Adrenal gland (tissue), 9 donors: ENCODE measurements at regions not wholly inside any gene's neighbourhood (a gene's known extent, or its start where the extent isn't known, plus 50 kb on each side); places are given as distances from the start of the nearest gene placed in this dataset.

Source experiments
- DNase-seq, 7 donors: peaks; one replicate each; pipeline ENCODE4 v3.0.0-alpha.2; 2019 to 2020
- H3K27ac ChIP-seq, 5 donors: fragments of 200-600 bp; sonication (generic) in 4 of 5; 1 replicate in 3 of 5; 2 replicates in 2 of 5; pipeline versions ENCODE4 v1.5.1 to v1.8.0; 2016 to 2020; ENCODE audit warnings: mild to moderate bottlenecking in 1 of 5
- H3K27me3 ChIP-seq: fragments of 200-600 bp; 2 replicates; pipeline ENCODE4 v1.8.0; 2021
- H3K36me3 ChIP-seq, 2 donors: fragments of 200-600 bp; replicated peaks in 1 of 2; 1 replicate in 1 of 2; 2 replicates in 1 of 2; pipeline versions ENCODE4 v1.5.1 to v1.8.0; 2018 to 2022
- H3K4me1 ChIP-seq, 2 donors: fragments of 200-600 bp; replicated peaks in 1 of 2; 1 replicate in 1 of 2; 2 replicates in 1 of 2; pipeline versions ENCODE4 v1.5.1 to v1.8.0; 2018 to 2021
- H3K4me3 ChIP-seq, 4 donors: fragments of 200-600 bp; sonication (generic) in 3 of 4; one replicate each; pipeline ENCODE4 v1.5.1; 2016 to 2018
- H3K9me3 ChIP-seq, 3 donors: fragments of 200-600 bp; sonication (generic) in 1 of 3; replicated peaks in 1 of 3; 1 replicate in 2 of 3; 2 replicates in 1 of 3; pipeline versions ENCODE4 v1.5.1 to v1.8.0; 2016 to 2021
- POLR2A ChIP-seq, 2 donors: fragments of 450-650 bp; IDR thresholded peaks; one replicate each; pipeline ENCODE4 v1.6.1; 2017; ENCODE audit warnings: antibody characterized with exemption in 2 of 2, mild to moderate bottlenecking in 2 of 2, moderate library complexity in 1 of 2
- WGBS, 4 donors: extraction: QIAGEN DNeasy Blood & Tissue Kit in 2 of 4; methylation state at CpG; one replicate each; pipeline versions ENCODE4 v1.1.5 to v1.1.7; 2013 to 2017; 5-methylcytosine and 5-hydroxymethylcytosine counted together
- intact Hi-C, 2 donors: fragments of 100-400 bp; cut with DNase I; formaldehyde crosslinking; loops; one replicate each; pipeline versions ENCODE4 v1.14.1 to v1.15.0; 2022 to 2023
- TF ChIP-seq, protein P1 (sequence below), 6 experiments: fragments of 450-650 bp in 4 of 6; fragments of 200-600 bp in 2 of 6; sonication (generic) in 1 of 6; IDR thresholded peaks; 1 replicate in 5 of 6; 2 replicates in 1 of 6; pipeline versions ENCODE4 v1.5.1 to v1.8.0; 2016 to 2021; ENCODE audit warnings: antibody characterized with exemption in 6 of 6, mild to moderate bottlenecking in 2 of 6, moderate library complexity in 1 of 6
- donor health status: healthy with polysubstance abuse.
- donor health status: Bipolar disorder and iron deficiency.
- donor health status: DM: yes; HTN: yes; CAD: no.
- donor health status: DM: no; HTN: no; CAD: no.
- donor health status: DM: no; HTN: no; CAD: no.

DNA sequence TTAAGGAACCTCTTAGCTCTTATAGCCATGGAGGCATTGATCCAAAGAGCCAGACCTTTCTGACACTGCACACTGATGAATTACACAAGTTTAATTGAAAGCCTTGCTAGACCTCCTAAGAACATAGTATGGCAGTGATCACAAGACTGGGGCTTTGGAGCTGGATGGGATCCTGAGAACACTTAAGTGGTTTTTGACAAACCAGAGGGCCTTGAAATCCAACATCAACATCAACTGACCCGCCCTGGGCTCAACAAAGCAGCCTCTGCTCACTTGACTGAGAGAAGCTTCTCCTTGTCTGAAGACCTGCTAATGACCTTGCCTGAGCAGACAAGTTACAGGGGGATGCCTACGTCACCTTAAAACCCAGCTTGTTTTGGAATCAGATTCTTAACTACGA, 257.6 kb downstream of the KLF13 start:
- 55 to 89% (median 72%) methylated on average over 2 to 3 of the region's 3 CpGs for WGBS, 4 donors
- intact Hi-C loops: no loop called here

DNA sequence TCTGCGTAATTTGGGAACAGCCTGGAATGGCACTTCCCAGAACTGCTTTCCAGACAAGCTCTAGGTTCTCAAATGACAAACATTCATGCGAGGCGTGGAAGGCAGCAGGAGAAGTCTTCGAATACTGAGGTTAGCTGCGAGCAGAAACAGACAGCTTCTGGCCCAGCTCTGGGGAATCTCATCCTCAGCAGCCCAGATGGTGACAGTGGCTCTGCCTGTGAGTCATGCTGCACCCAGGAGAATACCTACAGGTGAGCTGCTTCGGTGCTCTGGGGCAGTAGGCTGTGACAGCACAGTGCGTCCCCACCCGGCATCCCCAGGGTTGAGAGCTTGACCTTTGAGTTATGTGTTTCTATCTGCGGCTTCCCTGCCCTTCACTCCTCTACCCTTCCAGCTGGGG, 258.6 kb downstream of the KLF13 start:
- DNase-seq: no peak
- no peaks in the 10 kb centered on the region for H3K27me3 ChIP-seq
- no peaks in the 10 kb centered on the region for H3K36me3 ChIP-seq
- WGBS, 4 donors: 78 to 91% (median 83%) methylated on average over 5 to 9 of the region's 9 CpGs
- no peak overlapping the region for H3K27ac ChIP-seq
- H3K4me3 ChIP-seq: no peak overlapping the region
- H3K4me1 ChIP-seq: no peaks in the 10 kb centered on the region
- intact Hi-C loops: no loop called here
- TF ChIP-seq, protein P1, sequence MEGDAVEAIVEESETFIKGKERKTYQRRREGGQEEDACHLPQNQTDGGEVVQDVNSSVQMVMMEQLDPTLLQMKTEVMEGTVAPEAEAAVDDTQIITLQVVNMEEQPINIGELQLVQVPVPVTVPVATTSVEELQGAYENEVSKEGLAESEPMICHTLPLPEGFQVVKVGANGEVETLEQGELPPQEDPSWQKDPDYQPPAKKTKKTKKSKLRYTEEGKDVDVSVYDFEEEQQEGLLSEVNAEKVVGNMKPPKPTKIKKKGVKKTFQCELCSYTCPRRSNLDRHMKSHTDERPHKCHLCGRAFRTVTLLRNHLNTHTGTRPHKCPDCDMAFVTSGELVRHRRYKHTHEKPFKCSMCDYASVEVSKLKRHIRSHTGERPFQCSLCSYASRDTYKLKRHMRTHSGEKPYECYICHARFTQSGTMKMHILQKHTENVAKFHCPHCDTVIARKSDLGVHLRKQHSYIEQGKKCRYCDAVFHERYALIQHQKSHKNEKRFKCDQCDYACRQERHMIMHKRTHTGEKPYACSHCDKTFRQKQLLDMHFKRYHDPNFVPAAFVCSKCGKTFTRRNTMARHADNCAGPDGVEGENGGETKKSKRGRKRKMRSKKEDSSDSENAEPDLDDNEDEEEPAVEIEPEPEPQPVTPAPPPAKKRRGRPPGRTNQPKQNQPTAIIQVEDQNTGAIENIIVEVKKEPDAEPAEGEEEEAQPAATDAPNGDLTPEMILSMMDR (IDR thresholded peaks at IDR 0.05): no peak
- TF ChIP-seq POLR2A (IDR thresholded peaks at IDR 0.05): no peak
- H3K9me3 ChIP-seq: no peaks in the 10 kb centered on the region

More for the DNA sequence above, 257.6 kb downstream of the KLF13 start:
- DNase-seq: no peak
- H3K27ac ChIP-seq: no peak overlapping the region
- H3K36me3 ChIP-seq: no peaks in the 10 kb centered on the region
- no peaks in the 10 kb centered on the region for H3K4me1 ChIP-seq
- H3K27me3 ChIP-seq: no peaks in the 10 kb centered on the region
- no peaks in the 10 kb centered on the region for H3K9me3 ChIP-seq
- TF ChIP-seq, protein P1 (IDR thresholded peaks at IDR 0.05): no peak
- TF ChIP-seq POLR2A (IDR thresholded peaks at IDR 0.05): no peak
- H3K4me3 ChIP-seq: no peak overlapping the region

DNA sequence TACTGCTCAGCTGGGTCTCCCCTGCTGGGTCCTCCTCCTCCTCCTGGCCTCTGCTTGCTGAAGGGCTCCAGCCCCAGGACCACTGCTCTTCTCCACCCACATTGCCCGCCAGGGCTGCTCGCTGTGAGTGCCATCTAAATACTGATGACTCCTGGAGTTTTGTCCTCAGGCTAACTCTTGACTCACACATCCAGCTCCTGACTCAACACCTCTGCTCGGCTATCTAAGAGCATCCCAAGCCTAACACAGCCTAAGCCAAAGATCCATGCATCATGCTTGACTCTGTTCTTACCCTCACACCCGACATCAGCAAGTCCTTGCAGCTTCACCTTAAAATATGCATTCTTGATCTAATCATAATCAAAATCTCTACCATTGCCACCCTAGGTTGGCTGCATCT, 260.2 kb downstream of the KLF13 start:
- intact Hi-C loops: no loop called here
- H3K27me3 ChIP-seq: no peaks in the 10 kb centered on the region
- WGBS, 4 donors: 55 to 93% (median 89%) methylated on average over 1 to 4 of the region's 4 CpGs
- no peak overlapping the region for H3K27ac ChIP-seq
- H3K36me3 ChIP-seq: no peaks in the 10 kb centered on the region
- DNase-seq: no peak
- TF ChIP-seq, protein P1 (IDR thresholded peaks at IDR 0.05): no peak
- TF ChIP-seq POLR2A (IDR thresholded peaks at IDR 0.05): no peak
- H3K4me1 ChIP-seq: no peaks in the 10 kb centered on the region
- H3K4me3 ChIP-seq: no peak overlapping the region
- no peaks in the 10 kb centered on the region for H3K9me3 ChIP-seq

DNA sequence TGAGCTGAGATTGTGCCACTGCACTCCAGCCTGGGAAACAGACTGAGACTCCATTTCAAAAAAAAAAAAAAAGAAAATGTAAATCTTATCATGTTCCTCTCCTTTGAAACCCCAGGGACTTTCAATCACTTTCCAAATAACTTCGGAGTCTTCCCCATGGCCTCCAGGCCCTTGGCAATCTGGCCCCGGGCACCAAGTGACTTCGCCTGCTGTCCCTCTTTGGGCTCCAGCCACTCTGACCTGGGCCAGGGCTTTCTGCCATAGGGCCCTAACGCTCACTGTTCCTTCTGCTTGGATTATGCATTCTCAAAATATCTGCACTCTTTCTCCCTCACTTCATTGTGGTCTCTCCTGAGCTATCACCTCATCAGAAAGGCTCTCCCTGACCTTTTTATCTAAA, 260.9 kb downstream of the KLF13 start:
- Histone ChIP-seq H3K27me3 (no peaks in the 10 kb centered on the region), H3K4me3 (no peak overlapping the region), H3K27ac (no peak overlapping the region), H3K4me1 (no peaks in the 10 kb centered on the region), H3K9me3 (no peaks in the 10 kb centered on the region), H3K36me3 (no peaks in the 10 kb centered on the region)
- no peak for TF ChIP-seq POLR2A (IDR thresholded peaks at IDR 0.05)
- TF ChIP-seq, protein P1 (IDR thresholded peaks at IDR 0.05): no peak
- DNase-seq: no peak
- 87 to 96% (median 94%) methylated on average over 4 of the region's 4 CpGs for WGBS, 4 donors
- intact Hi-C loops: no loop called here
